ENCODE measurements at regions not wholly inside any gene's neighbourhood (a gene's known extent, or its start where the extent isn't known, plus 50 kb on each side); places are given as distances from the start of the nearest gene placed in this dataset.

DNA sequence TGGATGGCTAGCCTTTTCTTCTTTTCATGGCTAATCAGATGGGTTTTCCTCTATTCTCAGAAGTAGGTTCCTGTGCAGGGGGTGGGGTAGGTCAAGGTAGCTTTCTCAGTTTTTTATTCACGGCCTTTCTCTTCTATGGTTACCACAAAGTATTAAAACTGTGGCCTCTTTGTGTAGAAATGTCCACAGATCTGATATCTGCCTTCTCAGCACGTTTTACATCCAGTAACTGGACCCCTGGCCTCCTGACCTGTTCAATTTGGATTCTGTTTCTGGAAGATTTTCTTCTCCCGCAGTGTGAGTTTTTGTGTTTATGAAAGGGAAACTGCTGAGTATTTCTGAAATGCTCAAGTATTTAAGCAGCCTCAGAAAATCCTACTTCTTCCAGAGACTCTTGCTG, 688.5 kb downstream of the RAPGEF2 start:
- Histone ChIP-seq H3K14ac (ENCODE audit: insufficient read length) (no peak overlapping the region), H4K20me1 (replicated peaks in 1 of 2; ENCODE audit: control insufficient read depth in 1 of 2, insufficient read depth in 2 of 2, low read length in 2 of 2) (no peaks in the 10 kb centered on the region), H3K27ac (ENCODE audit: low read depth, low read length) (no peak overlapping the region), H4K8ac (ENCODE audit: extremely low read depth, insufficient read depth, low read length) (no peak overlapping the region), H3K18ac (ENCODE audit: extremely low read depth, low read length) (no peak overlapping the region), H2AK5ac (ENCODE audit: low read depth, low read length) (no peak overlapping the region), H4K91ac (replicated peaks; ENCODE audit: insufficient read length, low read length) (no peak overlapping the region), H2BK12ac (ENCODE audit: low read depth, low read length) (no peak overlapping the region), H3K9me3 (ENCODE audit: insufficient read depth in 2 of 2, low read depth in 1 of 2, low read length in 1 of 2) (no peaks in the 10 kb centered on the region), H2BK15ac (ENCODE audit: low read length) (no peak overlapping the region), H3K4me1 (replicated peaks in 1 of 4; ENCODE audit: control insufficient read depth in 3 of 4, insufficient read depth in 4 of 4, low read length in 3 of 4) (no peaks in the 10 kb centered on the region), H2BK20ac (ENCODE audit: low read length) (no peak overlapping the region), H3K23me2 (ENCODE audit: low read depth, low read length) (no peaks in the 10 kb centered on the region; the same call in 1 of the 2 replicates), H3K23ac (ENCODE audit: insufficient read length) (no peak overlapping the region), H3K4me2 (ENCODE audit: insufficient read depth in 1 of 2, low read depth in 2 of 2, low read length in 2 of 2) (no peak overlapping the region), H4K5ac (ENCODE audit: insufficient read length, low read depth, low read length) (no peak overlapping the region), H3K56ac (replicated peaks; ENCODE audit: insufficient read length, low read depth, low read length) (no peak overlapping the region), H3K79me2 (ENCODE audit: control insufficient read depth in 1 of 2, insufficient read depth in 2 of 2, low read length in 2 of 2) (no peaks in the 10 kb centered on the region), H2AFZ (ENCODE audit: low read length) (no peak overlapping the region), H3K9ac (replicated peaks in 1 of 4; ENCODE audit: extremely low read depth in 1 of 4, low read depth in 3 of 4, low read length in 3 of 4) (no peak overlapping the region), H3K79me1 (ENCODE audit: low read depth, low read length) (no peaks in the 10 kb centered on the region), H3K4me3 (ENCODE audit: extremely low read depth in 1 of 4, insufficient read depth in 2 of 4, low read depth in 3 of 4, low read length in 4 of 4) (no peak overlapping the region), H3K27me3 (replicated peaks in 1 of 4; ENCODE audit: control insufficient read depth in 3 of 4, extremely low read depth in 1 of 4, insufficient read depth in 3 of 4, low read length in 3 of 4) (no peaks in the 10 kb centered on the region), H2BK5ac (ENCODE audit: low read depth, low read length) (no peak overlapping the region), H2BK120ac (replicated peaks; ENCODE audit: low read depth, low read length) (no peak overlapping the region), H3K4ac (replicated peaks; ENCODE audit: insufficient read length, low read depth, low read length) (no peak overlapping the region), H3K36me3 (ENCODE audit: control insufficient read depth in 2 of 4, insufficient read depth in 4 of 4, low read length in 3 of 4) (no peaks in the 10 kb centered on the region)
- ChIA-PET CTCF (ENCODE audit: partially characterized antibody) (interaction anchor here (0.6 to 1.2 kb wide), 3 partner anchors 27 to 315 kb away, joined by 3 to 4 read pairs (median 3); no protein-coding TSS in a partner anchor), POLR2A (ENCODE audit: partially characterized antibody) (no interaction called here)
- WGBS, 2 experiments (ENCODE audit: extremely low coverage in 1 of 2, insufficient coverage in 1 of 2, insufficient read length in 1 of 2, insufficient replicate concordance in 2 of 2, low coverage in 1 of 2, low lambda C conversion rate in 2 of 2, missing lambda C conversion rate in 1 of 2): 67% methylated on average over 3 of the region's 3 CpGs; no CpG with 5 or more reads in 1 of the 2 experiments
- no peak for DNase-seq (ENCODE audit: low read depth in 1 of 2, low spot score in 2 of 2)
- no peak for FAIRE-seq
- no peak for TF ChIP-seq JUND (IDR thresholded peaks at IDR 0.05; ENCODE audit: low read length)

All from H1 (cell line).